ENCODE measurements at regions not wholly inside any gene's neighbourhood (a gene's known extent, or its start where the extent isn't known, plus 50 kb on each side); places are given as distances from the start of the nearest gene placed in this dataset.

GRCh38 chr3:59317386-59317785, 267.6 kb upstream of the CFAP20DC start:
- TF ChIP-seq POLR2A (IDR thresholded peaks at IDR 0.05) (no peak), POLR2AphosphoS5 (IDR thresholded peaks at IDR 0.05; ENCODE audit: insufficient read depth in 1 of 2, low read depth in 1 of 2) (no peak)

Data from vagina (tissue), 2 donors.